ENCODE measurements at regions not wholly inside any gene's neighbourhood (a gene's known extent, or its start where the extent isn't known, plus 50 kb on each side); places are given as distances from the start of the nearest gene placed in this dataset.

- DNase-seq (ENCODE audit: low read depth, low spot score) = no peak
Observed at GRCh38 chr6:84464471-84464870, 237.0 kb upstream of the CEP162 start.

GRCh38 chr6:84462698-84463097 lies 235.3 kb upstream of the CEP162 start:
- no peak for DNase-seq (ENCODE audit: low read depth, low spot score)

GRCh38 chr6:84461461-84461860 lies 234.0 kb upstream of the CEP162 start:
- DNase-seq (ENCODE audit: low read depth, low spot score) = no peak

- DNase-seq (ENCODE audit: low read depth, low spot score) = no peak
Observed at GRCh38 chr6:84460491-84460890, 233.0 kb upstream of the CEP162 start.

- no peak for DNase-seq (ENCODE audit: low read depth, low spot score)
Observed at GRCh38 chr6:84459401-84459800, 232.0 kb upstream of the CEP162 start.

GRCh38 chr6:84458271-84458670 lies 230.8 kb upstream of the CEP162 start:
- DNase-seq (ENCODE audit: low read depth, low spot score) = no peak

GRCh38 chr6:84457276-84457675 lies 229.8 kb upstream of the CEP162 start:
- DNase-seq (ENCODE audit: low read depth, low spot score) = no peak

- no peak for DNase-seq (ENCODE audit: low read depth, low spot score)
Observed at GRCh38 chr6:84456803-84457202, 229.4 kb upstream of the CEP162 start.

- no peak for DNase-seq (ENCODE audit: low read depth, low spot score)
Observed at GRCh38 chr6:84455511-84456029, 228.1 kb upstream of the CEP162 start.

GRCh38 chr6:84453499-84453898 lies 226.1 kb upstream of the CEP162 start:
- no peak for DNase-seq (ENCODE audit: low read depth, low spot score)

GRCh38 chr6:84450018-84450417 lies 222.6 kb upstream of the CEP162 start:
- DNase-seq (ENCODE audit: low read depth, low spot score) = no peak

GRCh38 chr6:84449220-84449619 lies 221.8 kb upstream of the CEP162 start:
- no peak for DNase-seq (ENCODE audit: low read depth, low spot score)

- no peak for DNase-seq (ENCODE audit: low read depth, low spot score)
Observed at GRCh38 chr6:84448331-84448730, 220.9 kb upstream of the CEP162 start.

GRCh38 chr6:84447651-84448050 lies 220.2 kb upstream of the CEP162 start:
- DNase-seq (ENCODE audit: low read depth, low spot score) = no peak

GRCh38 chr6:84445068-84445467 lies 217.6 kb upstream of the CEP162 start:
- no peak for DNase-seq (ENCODE audit: low read depth, low spot score)

- no peak for DNase-seq (ENCODE audit: low read depth, low spot score)
Observed at GRCh38 chr6:84442208-84442607, 214.8 kb upstream of the CEP162 start.

- DNase-seq (ENCODE audit: low read depth, low spot score) = no peak
Observed at GRCh38 chr6:84441456-84441855, 214.0 kb upstream of the CEP162 start.

GRCh38 chr6:84434550-84434949 lies 207.1 kb upstream of the CEP162 start:
- no peak for DNase-seq (ENCODE audit: low read depth, low spot score)

GRCh38 chr6:84432619-84433018 lies 205.2 kb upstream of the CEP162 start:
- no peak for DNase-seq (ENCODE audit: low read depth, low spot score)

GRCh38 chr6:84428300-84428907 lies 201.0 kb upstream of the CEP162 start:
- DNase-seq (ENCODE audit: low read depth, low spot score) = no peak

- no peak for DNase-seq (ENCODE audit: low read depth, low spot score)
Observed at GRCh38 chr6:84425971-84426705, 198.7 kb upstream of the CEP162 start.

GRCh38 chr6:84424956-84425355 lies 197.5 kb upstream of the CEP162 start:
- no peak for DNase-seq (ENCODE audit: low read depth, low spot score)

- DNase-seq (ENCODE audit: low read depth, low spot score) = peak; percentile 77
Observed at GRCh38 chr6:84422380-84422968, 195.0 kb upstream of the CEP162 start.

All from smooth muscle cell of the brain vasculature (primary cell).